Smooth muscle cell (in vitro differentiated cells): ENCODE measurements at regions not wholly inside any gene's neighbourhood (a gene's known extent, or its start where the extent isn't known, plus 50 kb on each side); places are given as distances from the start of the nearest gene placed in this dataset.

Experiments
- DNase-seq: peaks from one replicate; lab custom pipeline; 2025; ENCODE audit not compliant: unreplicated experiment; lab: John Stamatoyannopoulos, UW
- H2AFZ ChIP-seq: fragments of 200-600 bp; sonication (generic); 2 replicates; pipeline ENCODE4 v1.6.0; 2016; ENCODE audit warnings: antibody characterized with exemption, low read depth, mild to moderate bottlenecking
- H3F3A ChIP-seq: fragments of 200-600 bp; sonication (generic); 2 replicates; pipeline ENCODE4 v1.6.0; 2017; ENCODE audit warnings: antibody characterized with exemption, low read depth
- H3K27ac ChIP-seq: fragments of 200-600 bp; sonication (generic); 2 replicates; pipeline ENCODE4 v1.5.1; 2016; ENCODE audit warnings: low read depth, mild to moderate bottlenecking
- H3K27me3 ChIP-seq: fragments of 200-600 bp; sonication (generic); 2 replicates; pipeline ENCODE4 v1.6.1; 2016; ENCODE audit warnings: low read depth, mild to moderate bottlenecking
- H3K36me3 ChIP-seq: fragments of 200-600 bp; sonication (generic); 2 replicates; pipeline ENCODE4 v1.5.1; 2016; ENCODE audit warnings: low read depth
- H3K4me1 ChIP-seq: fragments of 200-600 bp; sonication (generic); 2 replicates; pipeline ENCODE4 v1.5.1; 2016; ENCODE audit warnings: low read depth
- H3K4me2 ChIP-seq: fragments of 200-600 bp; sonication (generic); 2 replicates; pipeline ENCODE4 v1.6.0; 2016; ENCODE audit warnings: mild to moderate bottlenecking
- H3K4me3 ChIP-seq: fragments of 200-600 bp; sonication (generic); 2 replicates; pipeline ENCODE4 v1.5.1; 2016; ENCODE audit warnings: mild to moderate bottlenecking
- H3K79me2 ChIP-seq: fragments of 200-600 bp; sonication (generic); 2 replicates; pipeline ENCODE4 v1.6.0; 2016; ENCODE audit warnings: low read depth, mild to moderate bottlenecking
- H3K9ac ChIP-seq: fragments of 200-600 bp; sonication (generic); 2 replicates; pipeline ENCODE4 v1.6.0; 2016; ENCODE audit warnings: low read depth
- H3K9me3 ChIP-seq: fragments of 200-600 bp; sonication (generic); replicated peaks from 2 replicates; pipeline ENCODE4 v1.5.1; 2016; ENCODE audit warnings: low read depth
- H4K20me1 ChIP-seq: fragments of 200-600 bp; sonication (generic); 2 replicates; pipeline ENCODE4 v1.6.0; 2016; ENCODE audit warnings: low read depth
- CTCF ChIP-seq: fragments of 200-600 bp; sonication (generic); IDR thresholded peaks from 2 replicates; pipeline ENCODE4 v1.5.1; 2017; ENCODE audit warnings: borderline replicate concordance, mild to moderate bottlenecking, antibody characterized with exemption; ENCODE audit not compliant: insufficient read depth, poor library complexity, severe bottlenecking
- WGBS: methylation state at CpG from one replicate; pipeline ENCODE4 v1.1.7; 2016; ENCODE audit warnings: low lambda C conversion rate; 5-methylcytosine and 5-hydroxymethylcytosine counted together

DNA sequence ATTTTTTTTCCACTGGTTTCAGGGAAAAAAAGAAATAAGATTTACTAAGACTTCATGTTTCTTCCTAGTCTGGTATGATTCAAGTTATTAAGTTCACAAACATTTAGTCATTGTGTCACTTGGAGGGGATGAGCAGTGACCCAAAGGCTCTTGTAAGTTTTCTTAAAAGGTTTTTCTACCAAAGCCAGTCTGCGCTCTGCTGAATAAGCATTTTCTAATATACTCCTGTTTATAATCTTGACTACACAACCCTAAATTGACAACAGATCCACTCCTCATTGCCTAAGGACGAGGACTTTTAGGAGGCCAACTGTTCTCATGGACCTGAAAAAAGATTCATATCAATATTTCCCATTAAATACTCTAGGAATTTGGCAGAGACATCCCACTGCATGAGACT, 161.1 kb upstream of the TLL1 start:
- WGBS, result 90% methylated on average over 2 of the region's 2 CpGs
- Histone ChIP-seq H3K9me3 (no peaks in the 10 kb centered on the region), H4K20me1 (no peaks in the 10 kb centered on the region), H3K36me3 (no peaks in the 10 kb centered on the region), H3K27me3 (no peaks in the 10 kb centered on the region), H3K4me2 (no peak overlapping the region), H2AFZ (no peak overlapping the region), H3K4me1 (no peaks in the 10 kb centered on the region), H3K4me3 (no peak overlapping the region), H3K27ac (no peak overlapping the region), H3K9ac (no peak overlapping the region), H3F3A (no peaks in the 10 kb centered on the region), H3K79me2 (no peaks in the 10 kb centered on the region)
- no peak for TF ChIP-seq CTCF
- DNase-seq, result no peak

- no peak for DNase-seq
- Histone ChIP-seq H3K27me3 (no peaks in the 10 kb centered on the region), H3K27ac (no peak overlapping the region), H3K79me2 (no peaks in the 10 kb centered on the region), H4K20me1 (no peaks in the 10 kb centered on the region), H2AFZ (no peak overlapping the region), H3K36me3 (no peaks in the 10 kb centered on the region), H3K4me2 (no peak overlapping the region), H3K4me3 (no peak overlapping the region), H3K9me3 (no peaks in the 10 kb centered on the region), H3F3A (no peaks in the 10 kb centered on the region), H3K4me1 (no peaks in the 10 kb centered on the region), H3K9ac (no peak overlapping the region)
- TF ChIP-seq CTCF, result no peak
- WGBS, result 96% methylated on average over 14 of the region's 14 CpGs
Observed at GRCh38 chr4:165714650-165715049, 158.4 kb upstream of the TLL1 start.

DNA sequence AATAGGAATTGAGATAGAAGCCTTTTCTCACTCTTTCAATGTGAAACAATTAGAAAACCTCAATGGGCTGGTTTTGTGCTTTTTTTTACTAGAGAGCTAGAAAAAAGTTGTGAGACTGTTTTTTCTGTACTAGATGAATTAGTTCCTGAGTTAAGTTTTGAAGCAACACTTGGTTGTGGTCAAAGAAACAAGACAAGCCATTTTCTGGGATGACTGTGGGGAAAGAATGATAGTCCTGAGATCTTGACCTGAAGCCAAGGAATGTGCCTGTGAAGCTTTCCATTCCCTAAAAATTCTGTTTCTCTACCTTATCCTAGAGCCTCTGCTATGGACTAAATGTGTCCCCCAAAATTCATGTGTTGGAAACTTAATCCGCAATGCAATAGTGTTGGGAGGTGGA, 157.8 kb upstream of the TLL1 start:
- H3F3A ChIP-seq, result no peaks in the 10 kb centered on the region
- no peaks in the 10 kb centered on the region for H3K9me3 ChIP-seq
- no peak overlapping the region for H2AFZ ChIP-seq
- H4K20me1 ChIP-seq, result no peaks in the 10 kb centered on the region
- H3K4me3 ChIP-seq, result no peak overlapping the region
- 89% methylated on average over 1 of the region's 1 CpG for WGBS
- TF ChIP-seq CTCF, result no peak
- H3K36me3 ChIP-seq, result no peaks in the 10 kb centered on the region
- no peak for DNase-seq
- no peaks in the 10 kb centered on the region for H3K4me1 ChIP-seq
- no peak overlapping the region for H3K4me2 ChIP-seq
- no peak overlapping the region for H3K27ac ChIP-seq
- H3K79me2 ChIP-seq, result no peaks in the 10 kb centered on the region
- H3K27me3 ChIP-seq, result no peaks in the 10 kb centered on the region
- no peak overlapping the region for H3K9ac ChIP-seq

DNA sequence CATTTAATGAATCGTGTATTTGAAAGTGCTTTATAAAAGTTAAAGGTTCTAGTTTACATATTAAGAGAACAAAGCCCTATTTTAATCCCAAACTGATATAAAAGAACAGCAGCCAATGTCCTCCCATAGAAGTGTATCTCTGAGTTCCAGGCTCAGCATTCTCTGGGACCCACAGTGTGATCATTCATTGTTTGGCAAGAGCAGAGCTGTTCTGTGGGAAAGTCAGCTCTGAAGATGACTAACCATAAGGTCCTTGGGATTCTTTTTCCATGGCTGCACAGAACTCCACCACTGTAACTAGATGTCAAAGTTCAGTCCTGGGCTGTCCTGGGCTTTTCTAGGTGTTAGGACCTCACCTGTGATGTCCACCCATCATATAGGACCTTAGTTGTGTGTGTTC, 157.0 kb upstream of the TLL1 start:
- DNase-seq, result no peak
- no peaks in the 10 kb centered on the region for H3K4me1 ChIP-seq
- H3K9me3 ChIP-seq, result no peaks in the 10 kb centered on the region
- H3K9ac ChIP-seq, result no peak overlapping the region
- no peak overlapping the region for H3K4me2 ChIP-seq
- TF ChIP-seq CTCF, result no peak
- no peak overlapping the region for H3K27ac ChIP-seq
- no peak overlapping the region for H2AFZ ChIP-seq
- no peaks in the 10 kb centered on the region for H3K36me3 ChIP-seq
- no peaks in the 10 kb centered on the region for H3K79me2 ChIP-seq
- no peaks in the 10 kb centered on the region for H3F3A ChIP-seq
- H3K4me3 ChIP-seq, result no peak overlapping the region
- WGBS, result 97% methylated on average over 1 of the region's 1 CpG
- H3K27me3 ChIP-seq, result no peaks in the 10 kb centered on the region
- no peaks in the 10 kb centered on the region for H4K20me1 ChIP-seq
